ENCODE measurements at regions not wholly inside any gene's neighbourhood (a gene's known extent, or its start where the extent isn't known, plus 50 kb on each side); places are given as distances from the start of the nearest gene placed in this dataset.

- no peak for DNase-seq (ENCODE audit: low read depth in 2 of 2)
These were observed 58.8 kb upstream of the RPS23 start for GRCh38 chr5:82336959-82337351.

DNA sequence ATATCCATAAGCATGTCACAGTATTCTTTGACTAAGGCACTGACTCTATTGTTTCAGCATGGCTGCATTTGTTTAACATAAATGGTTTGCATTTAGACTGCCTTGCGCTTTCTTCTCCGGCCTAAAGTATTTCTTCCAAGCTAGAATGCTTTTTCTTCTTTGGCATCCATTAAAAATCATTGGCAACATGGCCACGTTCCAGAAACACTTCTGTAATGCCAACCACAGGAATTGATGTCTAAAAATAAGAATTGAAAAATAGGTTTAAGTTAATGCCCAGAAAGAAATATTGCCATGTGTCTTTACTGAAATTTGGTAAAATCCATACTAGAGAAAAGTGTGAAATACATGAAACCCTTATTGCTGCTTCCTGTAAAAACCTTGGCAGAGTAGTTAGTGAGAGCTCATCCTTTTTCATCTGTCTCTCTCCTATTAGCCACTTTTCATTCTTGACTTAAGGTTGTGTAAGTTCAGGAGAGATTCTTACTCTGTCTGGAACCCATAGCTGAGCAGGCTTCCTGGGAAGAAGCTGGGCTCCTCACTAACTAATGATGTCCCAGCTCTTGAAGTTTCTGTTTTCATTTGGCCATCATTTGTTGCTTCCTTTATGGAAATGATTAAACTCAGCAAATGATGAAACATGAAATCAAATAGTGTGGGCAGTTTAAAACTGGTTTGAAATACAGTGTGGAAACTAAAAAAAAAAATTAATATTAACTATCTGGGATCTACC is 58.2 kb upstream of the RPS23 start:
- no peak for DNase-seq (ENCODE audit: low read depth in 2 of 2)

DNA sequence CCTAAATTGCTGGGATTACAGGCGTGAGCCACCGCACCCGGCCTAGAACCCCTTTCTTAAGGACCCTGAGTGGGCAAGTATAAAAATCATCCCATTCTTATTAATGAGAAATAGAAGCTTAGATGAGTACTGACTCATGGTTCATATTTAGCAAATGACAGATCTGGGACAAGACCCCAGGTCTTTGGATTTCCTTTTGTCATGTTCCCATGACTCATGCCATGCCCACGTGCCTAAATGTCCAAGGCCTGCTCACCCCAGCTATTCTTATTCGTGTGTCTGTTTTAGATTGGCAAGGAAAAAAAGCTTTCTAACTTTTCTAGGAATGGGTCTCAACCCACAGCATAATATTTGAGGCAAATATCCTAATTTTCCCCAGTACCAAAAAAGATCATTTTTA is 57.7 kb upstream of the RPS23 start:
- no peak for DNase-seq (ENCODE audit: low read depth in 2 of 2)

DNA sequence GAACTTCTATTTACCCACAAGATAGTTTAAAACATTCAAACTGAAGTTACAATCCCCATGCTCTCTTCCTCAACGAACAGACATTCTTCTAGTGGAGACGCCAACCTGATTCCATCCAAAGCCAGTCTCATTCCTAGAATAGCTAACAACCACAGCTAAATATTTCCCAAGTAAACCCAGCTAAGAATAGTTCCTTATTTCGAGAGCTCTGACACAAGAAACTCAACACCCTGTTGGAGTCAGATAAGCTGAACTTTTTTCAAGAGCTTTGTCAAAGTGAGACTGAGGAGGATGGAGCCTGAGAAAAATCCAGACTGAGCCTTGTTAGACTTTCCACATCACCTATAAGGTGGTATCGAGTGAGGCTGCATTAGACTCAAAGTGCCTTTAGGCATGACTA is 56.7 kb upstream of the RPS23 start:
- DNase-seq (ENCODE audit: low read depth in 2 of 2): no peak

DNA sequence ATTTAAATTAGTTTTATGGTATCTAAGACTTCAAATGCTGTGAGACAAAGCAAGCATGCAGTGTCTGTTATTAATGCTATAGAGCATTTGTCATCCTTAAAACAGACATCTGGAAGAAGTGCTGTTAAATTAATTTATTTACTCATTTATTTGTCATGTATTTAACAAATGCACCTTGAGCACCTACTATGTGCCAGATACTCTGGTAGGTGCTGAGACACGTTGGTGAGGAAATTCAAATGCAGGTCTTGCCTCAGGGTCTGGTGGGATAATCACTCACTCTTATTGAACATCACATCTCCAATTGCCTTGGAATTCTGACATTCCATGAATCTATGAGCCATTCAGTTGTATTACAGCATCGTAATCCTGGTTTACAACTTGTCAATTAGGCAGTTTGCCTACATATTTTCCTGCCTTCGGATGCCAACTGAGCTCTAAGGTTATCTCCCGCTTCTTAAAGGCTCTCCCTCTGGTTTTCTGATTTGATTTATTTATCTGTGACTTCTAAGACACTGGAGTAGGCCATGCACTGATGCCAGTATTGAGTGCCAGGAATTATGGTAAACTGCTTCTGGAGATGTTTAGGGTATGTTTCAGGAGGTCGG is 56.0 kb upstream of the RPS23 start:
- no peak for DNase-seq (ENCODE audit: low read depth in 2 of 2)

DNA sequence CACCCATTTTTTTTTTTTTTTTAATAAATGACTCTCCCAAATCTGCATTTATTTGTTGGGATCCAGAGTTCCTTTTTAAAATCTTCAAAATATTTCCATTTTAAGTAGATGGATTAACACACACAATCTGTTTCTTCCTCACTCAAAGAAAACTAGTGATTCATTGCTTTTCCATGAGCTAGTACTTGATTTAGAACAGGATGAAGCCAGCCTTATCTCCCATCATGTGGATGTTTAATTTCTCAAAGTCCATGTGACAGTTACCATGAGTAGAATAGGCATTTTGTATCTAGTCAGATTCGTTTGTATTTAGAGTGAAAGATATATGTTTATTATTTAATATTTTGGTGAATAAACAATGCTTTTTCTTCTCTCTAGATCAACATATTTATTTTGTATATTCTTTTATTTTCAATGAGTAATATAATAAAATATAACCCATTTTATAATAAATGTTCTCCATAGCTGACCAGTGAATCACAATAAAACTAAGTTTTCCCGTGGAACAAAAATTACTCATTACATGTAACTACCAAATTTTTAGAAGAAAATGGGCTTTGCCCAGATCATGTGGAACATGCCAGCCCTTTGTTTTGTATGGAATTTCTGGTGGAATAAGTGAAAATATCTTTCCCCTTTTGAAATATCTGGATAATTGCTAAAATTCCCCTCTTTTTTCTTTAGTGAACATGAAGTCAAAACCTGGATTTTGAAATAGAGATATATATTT is 54.9 kb upstream of the RPS23 start:
- no peak for DNase-seq (ENCODE audit: low read depth in 2 of 2)

DNA sequence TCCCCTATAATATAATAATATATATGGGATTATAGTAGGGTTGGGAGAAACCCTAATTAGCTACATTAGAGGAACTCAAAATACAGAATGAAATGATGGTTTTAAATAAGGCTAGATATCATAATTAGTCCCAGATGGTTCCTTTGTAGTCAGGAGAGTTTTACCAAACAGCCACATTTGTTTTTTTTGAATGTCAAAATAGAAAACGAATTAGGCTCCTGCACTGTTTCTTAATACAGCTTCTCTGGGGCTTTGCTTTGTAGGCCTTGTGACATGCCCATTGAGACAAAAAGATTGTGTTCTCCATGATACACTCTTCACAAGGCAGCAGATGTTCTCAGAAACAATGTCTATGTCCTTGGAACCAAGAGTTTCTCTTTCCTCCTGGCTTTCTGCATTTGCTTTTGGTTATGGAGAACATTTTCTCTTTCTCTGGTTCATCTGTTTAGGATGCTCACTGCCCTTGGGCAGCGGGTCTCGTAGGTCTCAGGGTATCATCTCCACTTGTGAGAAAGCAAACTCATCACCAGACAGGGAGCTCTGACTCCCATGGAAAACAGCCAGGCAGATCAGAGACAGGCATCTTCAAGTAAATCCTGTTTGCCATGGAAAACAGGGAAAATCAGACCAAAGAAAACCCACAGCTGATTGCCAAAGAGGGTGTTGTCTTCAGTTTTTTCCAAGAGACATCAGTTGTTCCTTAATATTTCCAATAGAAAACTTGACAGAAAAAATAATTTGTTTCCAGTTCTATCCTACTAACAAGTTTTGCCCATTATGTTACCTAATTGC is 54.1 kb upstream of the RPS23 start:
- DNase-seq (ENCODE audit: low read depth in 2 of 2): no peak

DNA sequence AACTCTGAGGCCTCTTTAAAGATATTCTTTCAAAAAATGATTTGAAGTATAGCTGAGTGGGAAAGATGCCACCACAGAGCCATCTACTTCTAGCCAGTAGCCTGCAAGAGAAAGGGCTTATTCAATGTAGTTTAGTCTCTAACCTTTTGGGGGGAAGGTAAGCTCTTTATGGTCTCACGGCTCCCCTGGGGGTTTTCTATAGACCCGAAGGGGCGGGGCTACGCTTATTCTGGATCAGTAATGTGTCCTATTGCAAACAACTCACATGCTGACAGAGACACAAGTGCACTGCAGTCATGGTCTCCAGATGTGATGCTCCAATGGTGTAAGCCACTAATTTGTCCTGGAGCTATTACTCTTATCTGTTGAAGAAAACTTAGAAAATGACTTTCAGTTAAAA is 53.4 kb upstream of the RPS23 start:
- no peak for DNase-seq (ENCODE audit: low read depth in 2 of 2)

GRCh38 chr5:82330530-82331270 is 52.5 kb upstream of the RPS23 start:
- DNase-seq (ENCODE audit: low read depth in 2 of 2): no peak

DNA sequence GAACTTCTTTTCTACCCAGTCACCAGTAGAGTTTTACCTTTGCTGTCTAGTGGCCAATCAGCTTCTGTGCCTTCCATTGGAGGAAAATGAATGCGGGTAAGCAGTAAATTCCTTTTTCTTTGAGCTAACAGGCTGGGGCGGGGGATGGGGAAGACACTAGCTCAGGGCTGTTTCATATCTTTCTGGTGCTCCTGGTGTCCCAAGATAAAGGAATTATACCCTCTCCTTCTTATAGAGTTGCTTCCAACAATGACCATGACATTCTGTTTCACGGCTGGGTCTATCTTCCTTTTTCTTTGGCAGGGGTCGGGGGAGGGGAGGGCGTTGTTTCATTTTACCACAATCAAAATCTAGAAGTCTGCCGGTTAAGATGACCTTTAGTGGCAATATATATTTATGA is 51.2 kb upstream of the RPS23 start:
- no peak for DNase-seq (ENCODE audit: low read depth in 2 of 2)
